Astrocyte (in vitro differentiated cells and primary cell): ENCODE measurements at regions not wholly inside any gene's neighbourhood (a gene's known extent, or its start where the extent isn't known, plus 50 kb on each side); places are given as distances from the start of the nearest gene placed in this dataset.

Experiments used
- EZH2 ChIP-seq: IDR thresholded peaks from 2 replicates; pipeline ENCODE4 v1.6.1; 2012; ENCODE audit warnings: mild to moderate bottlenecking, low read length, inconsistent platforms; ENCODE audit not compliant: insufficient read depth
- TF ChIP-seq, protein P1 (sequence below): IDR thresholded peaks from 2 replicates; pipeline ENCODE4 v1.5.1; 2011; ENCODE audit warnings: low read depth, mild to moderate bottlenecking, inconsistent platforms, low read length, moderate library complexity; ENCODE audit not compliant: insufficient read depth

DNA sequence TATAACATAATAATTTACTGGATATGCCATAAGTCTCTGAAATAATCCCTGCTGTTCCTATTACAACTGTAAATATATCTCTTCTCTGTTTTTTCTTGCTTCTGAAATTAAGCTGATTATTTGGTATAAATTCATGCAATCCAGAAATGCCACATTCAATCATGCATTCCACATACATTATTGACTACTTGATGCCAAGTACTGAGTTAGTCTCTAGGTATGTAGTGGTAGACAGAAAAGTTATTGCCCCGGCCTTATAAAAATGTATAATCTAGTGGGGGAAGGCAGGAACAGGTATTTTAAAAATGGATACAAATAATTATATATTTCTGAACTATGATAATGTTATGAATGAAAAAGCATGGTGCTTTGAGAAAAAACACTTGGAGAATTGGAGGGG is 338.6 kb upstream of the SNX7 start:
- TF ChIP-seq, protein P1, sequence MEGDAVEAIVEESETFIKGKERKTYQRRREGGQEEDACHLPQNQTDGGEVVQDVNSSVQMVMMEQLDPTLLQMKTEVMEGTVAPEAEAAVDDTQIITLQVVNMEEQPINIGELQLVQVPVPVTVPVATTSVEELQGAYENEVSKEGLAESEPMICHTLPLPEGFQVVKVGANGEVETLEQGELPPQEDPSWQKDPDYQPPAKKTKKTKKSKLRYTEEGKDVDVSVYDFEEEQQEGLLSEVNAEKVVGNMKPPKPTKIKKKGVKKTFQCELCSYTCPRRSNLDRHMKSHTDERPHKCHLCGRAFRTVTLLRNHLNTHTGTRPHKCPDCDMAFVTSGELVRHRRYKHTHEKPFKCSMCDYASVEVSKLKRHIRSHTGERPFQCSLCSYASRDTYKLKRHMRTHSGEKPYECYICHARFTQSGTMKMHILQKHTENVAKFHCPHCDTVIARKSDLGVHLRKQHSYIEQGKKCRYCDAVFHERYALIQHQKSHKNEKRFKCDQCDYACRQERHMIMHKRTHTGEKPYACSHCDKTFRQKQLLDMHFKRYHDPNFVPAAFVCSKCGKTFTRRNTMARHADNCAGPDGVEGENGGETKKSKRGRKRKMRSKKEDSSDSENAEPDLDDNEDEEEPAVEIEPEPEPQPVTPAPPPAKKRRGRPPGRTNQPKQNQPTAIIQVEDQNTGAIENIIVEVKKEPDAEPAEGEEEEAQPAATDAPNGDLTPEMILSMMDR, result no peak
- no peak for TF ChIP-seq EZH2
